IMR-90 (cell line): ENCODE measurements at regions not wholly inside any gene's neighbourhood (a gene's known extent, or its start where the extent isn't known, plus 50 kb on each side); places are given as distances from the start of the nearest gene placed in this dataset.

ENCODE experiments used
- ATAC-seq: fragments of 200-7000 bp; cut with Tn5 transposase; 2 replicates; pipeline ENCODE4 v1.9.1; 2020; ENCODE audit warnings: low read depth, mild to moderate bottlenecking, moderate library complexity
- BruUV-seq: library from RNA; stranded (reverse); fragments of 400-500 nt; replicated peaks from 2 replicates; lab custom pipeline; 2021; lab: Mats Ljungman, UMichigan
- CTCF ChIA-PET: fragments of 300-600 bp; formaldehyde crosslinking; extraction: SDS; loops from one replicate; lab custom pipeline; 2021; ENCODE audit warnings: antibody characterized with exemption; lab: Yijun Ruan, JAX
- POLR2A ChIA-PET: fragments of 300-600 bp; sonication (Branson Sonifier 250); formaldehyde crosslinking; loops from one replicate; lab custom pipeline; 2022; ENCODE audit warnings: antibody characterized with exemption; ENCODE audit not compliant: unreplicated experiment; lab: Charles Lee
- DNase-seq: peaks from one replicate; pipeline ENCODE4 v3.0.0; 2013
- H2AFZ ChIP-seq: replicated peaks from 2 replicates; pipeline ENCODE3; 2013; ENCODE audit warnings: low read length, mild to moderate bottlenecking; ENCODE audit not compliant: poor library complexity
- H2AK5ac ChIP-seq: 2 replicates; pipeline ENCODE4 v1.6.1; 2013; ENCODE audit warnings: low read depth, low read length, inconsistent platforms
- H2AK9ac ChIP-seq: replicated peaks from 2 replicates; pipeline ENCODE3; 2013; ENCODE audit warnings: mild to moderate bottlenecking, low read depth, low read length, moderate library complexity; ENCODE audit not compliant: poor library complexity
- H2BK120ac ChIP-seq: 2 replicates; pipeline ENCODE4 v1.6.1; 2013; ENCODE audit warnings: low read depth, low read length, inconsistent platforms
- H2BK15ac ChIP-seq: 3 replicates; pipeline ENCODE4 v1.6.1; 2013; ENCODE audit warnings: low read depth, low read length, inconsistent platforms
- H2BK20ac ChIP-seq: 2 replicates; pipeline ENCODE4 v1.6.1; 2013; ENCODE audit warnings: low read depth, mild to moderate bottlenecking, inconsistent platforms, low read length, moderate library complexity
- H2BK5ac ChIP-seq: 2 replicates; pipeline ENCODE4 v1.6.1; 2013; ENCODE audit warnings: mild to moderate bottlenecking, low read depth, low read length, inconsistent platforms; ENCODE audit not compliant: poor library complexity, severe bottlenecking
- H3K14ac ChIP-seq: replicated peaks from 2 replicates; pipeline ENCODE4 v1.6.1; 2013; ENCODE audit warnings: low read depth, low read length, inconsistent platforms
- H3K18ac ChIP-seq: 2 replicates; pipeline ENCODE4 v1.6.1; 2013; ENCODE audit warnings: low read depth, low read length, control low read depth
- H3K23ac ChIP-seq: 2 replicates; pipeline ENCODE4 v1.6.1; 2013; ENCODE audit warnings: low read depth, low read length, inconsistent platforms
- H3K27ac ChIP-seq: 2 replicates; pipeline ENCODE4 v1.5.1; 2013; ENCODE audit warnings: mild to moderate bottlenecking, control low read depth, low read length; ENCODE audit not compliant: insufficient read depth
- H3K27me3 ChIP-seq: 2 replicates; pipeline ENCODE4 v1.6.1; 2013; ENCODE audit warnings: low read length; ENCODE audit not compliant: control insufficient read depth, insufficient read depth
- H3K36me3 ChIP-seq: 2 replicates; pipeline ENCODE4 v1.6.1; 2013; ENCODE audit warnings: low read length, mixed read lengths; ENCODE audit not compliant: control insufficient read depth, insufficient read depth
- H3K4ac ChIP-seq: 2 replicates; pipeline ENCODE4 v1.6.1; 2013; ENCODE audit warnings: low read depth, low read length, inconsistent platforms
- H3K4me1 ChIP-seq: 2 replicates; pipeline ENCODE4 v1.6.1; 2013; ENCODE audit warnings: low read length, mixed read lengths; ENCODE audit not compliant: control insufficient read depth, insufficient read depth
- H3K4me2 ChIP-seq: 2 replicates; pipeline ENCODE4 v1.6.1; 2013; ENCODE audit warnings: low read depth, mild to moderate bottlenecking, control low read depth, low read length, moderate library complexity
- H3K4me3 ChIP-seq: 2 replicates; pipeline ENCODE4 v1.5.1; 2013; ENCODE audit warnings: low read depth, mild to moderate bottlenecking, control low read depth, low read length, moderate library complexity; ENCODE audit not compliant: insufficient read depth
- H3K56ac ChIP-seq: 2 replicates; pipeline ENCODE4 v1.6.1; 2013; ENCODE audit warnings: low read length, inconsistent platforms; ENCODE audit not compliant: insufficient read depth; ENCODE audit errors: extremely low read depth
- H3K79me1 ChIP-seq, 2 experiments: 2 replicates each; pipeline ENCODE4 v1.6.1; 2013; ENCODE audit warnings: low read length in 2 of 2, inconsistent platforms in 1 of 2, low read depth in 1 of 2
- H3K9ac ChIP-seq: 2 replicates; pipeline ENCODE4 v1.6.1; 2013; ENCODE audit warnings: low read depth, low read length, control low read depth
- H3K9me1 ChIP-seq: 2 replicates; pipeline ENCODE4 v1.6.1; 2013; ENCODE audit warnings: low read length, inconsistent platforms; ENCODE audit not compliant: insufficient read depth
- H3K9me3 ChIP-seq: 2 replicates; pipeline ENCODE4 v1.6.1; 2013; ENCODE audit warnings: low read length; ENCODE audit not compliant: control insufficient read depth, insufficient read depth
- H4K20me1 ChIP-seq: 2 replicates; pipeline ENCODE4 v1.6.1; 2013; ENCODE audit warnings: low read length, inconsistent platforms; ENCODE audit not compliant: insufficient read depth
- H4K5ac ChIP-seq: 2 replicates; pipeline ENCODE4 v1.6.1; 2013; ENCODE audit warnings: mild to moderate bottlenecking, low read depth, low read length, control low read depth
- H4K8ac ChIP-seq, 2 experiments: 2 replicates each; pipeline ENCODE4 v1.6.1; 2013; ENCODE audit warnings: low read depth in 2 of 2, low read length in 2 of 2, control low read depth in 1 of 2, inconsistent platforms in 1 of 2
- H4K91ac ChIP-seq: 2 replicates; pipeline ENCODE4 v1.6.1; 2013; ENCODE audit warnings: low read depth, low read length, inconsistent platforms; ENCODE audit not compliant: insufficient read depth
- CEBPB ChIP-seq: IDR thresholded peaks from 2 replicates; pipeline ENCODE4 v1.6.1; 2012; ENCODE audit warnings: low read depth, low read length, improper control_type of control experiment
- NFE2L2 ChIP-seq: fragments of 150-350 bp; IDR thresholded peaks from 2 replicates; pipeline ENCODE4 v1.6.1; 2016; ENCODE audit warnings: low read depth, mild to moderate bottlenecking, low read length
- USF2 ChIP-seq: fragments of 150-350 bp; IDR thresholded peaks from 2 replicates; pipeline ENCODE4 v1.6.1; 2017; ENCODE audit warnings: mild to moderate bottlenecking, antibody characterized with exemption, low read length, low read depth
- WGBS, 2 experiments: methylation state at CpG; one replicate each; pipeline versions ENCODE4 v1.1.5 to v1.1.7; 2013; ENCODE audit warnings: missing lambda C conversion rate in 2 of 2; ENCODE audit not compliant: insufficient read length in 1 of 2; ENCODE audit errors: extremely low coverage in 2 of 2; 5-methylcytosine and 5-hydroxymethylcytosine counted together
- dilution Hi-C: fragments of 300-500 bp; cut with HindIII; formaldehyde crosslinking; loops from one replicate; pipeline ENCODE4 v1.14.3; 2018; ENCODE audit warnings: low sequenced_read_pairs; ENCODE audit not compliant: unreplicated experiment
- in situ Hi-C: fragments of 300-500 bp; cut with MboI; formaldehyde crosslinking; loops from 3 replicates; pipeline ENCODE4 v1.14.3; 2019; ENCODE audit warnings: low sequenced_read_pairs, inconsistent platforms, mixed read lengths
- intact Hi-C: fragments of 100-400 bp; cut with micrococcal nuclease; formaldehyde crosslinking; loops from 2 replicates; pipeline ENCODE4 v1.10.0; 2022

GRCh38 chrX:28189011-28189410, 207.8 kb upstream of the DCAF8L1 start:
- Histone ChIP-seq H3K14ac (no peak overlapping the region), H4K8ac (no peak overlapping the region), H2AK9ac (no peak overlapping the region), H2AFZ (no peak overlapping the region), H2AK5ac (no peak overlapping the region), H3K27ac (no peak overlapping the region), H3K4me3 (no peak overlapping the region), H4K5ac (no peak overlapping the region), H3K36me3 (no peaks in the 10 kb centered on the region), H2BK120ac (no peak overlapping the region), H4K20me1 (no peaks in the 10 kb centered on the region), H3K4me1 (no peaks in the 10 kb centered on the region), H2BK20ac (no peak overlapping the region), H3K4ac (no peak overlapping the region), H3K23ac (no peak overlapping the region), H4K91ac (no peak overlapping the region), H3K27me3 (no peaks in the 10 kb centered on the region), H3K18ac (no peak overlapping the region), H2BK15ac (no peak overlapping the region), H2BK5ac (no peak overlapping the region), H3K56ac (no peak overlapping the region), H3K9me1 (no peaks in the 10 kb centered on the region), H3K9ac (no peak overlapping the region), H3K79me1 (no peaks in the 10 kb centered on the region), H3K4me2 (no peak overlapping the region), H3K9me3 (no peaks in the 10 kb centered on the region)
- ChIA-PET CTCF (no interaction called here), POLR2A (no interaction called here)
- TF ChIP-seq CEBPB (peak; percentile 66), USF2 (no peak), NFE2L2 (no peak)
- ATAC-seq = no peak
- in situ Hi-C loops (no loop called here), dilution Hi-C loops (no loop called here), intact Hi-C loops (no loop called here)
- peak; percentile 86 for DNase-seq
- WGBS, 2 experiments = no CpG with 5 or more reads among the region's 1 CpG
- no TSS peak for BruUV-seq
